ENCODE measurements at regions not wholly inside any gene's neighbourhood (a gene's known extent, or its start where the extent isn't known, plus 50 kb on each side); places are given as distances from the start of the nearest gene placed in this dataset.

GRCh38 chr2:42927334-42928160, 135.2 kb upstream of the HAAO start:
- TF ChIP-seq POLR2A (IDR thresholded peaks at IDR 0.05; ENCODE audit: low read depth, low read length) (no peak), NRF1 (conservative IDR thresholded peaks at IDR 0.05; ENCODE audit: low read depth, low read length) (no peak), FOXM1 (IDR thresholded peaks at IDR 0.05; ENCODE audit: low read depth, low read length) (no peak)
